CD4-positive, alpha-beta T cell (primary cell): ENCODE measurements at regions not wholly inside any gene's neighbourhood (a gene's known extent, or its start where the extent isn't known, plus 50 kb on each side); places are given as distances from the start of the nearest gene placed in this dataset.
"Not testable (repeated sequence)": the region's sequence is repeated elsewhere in the genome, so short reads cannot be mapped to it uniquely, and the experiment has no call there.

ENCODE experiments used
- ATAC-seq: fragments of 200-7000 bp; cut with Tn5 transposase; one replicate; pipeline ENCODE4 v1.10.0; 2022; ENCODE audit warnings: mild to moderate bottlenecking; ENCODE audit not compliant: poor library complexity
- CTCF ChIA-PET: fragments of 350-600 bp; sonication (Branson Sonifier 250); formaldehyde crosslinking; loops from one replicate; lab custom pipeline; 2021; ENCODE audit warnings: antibody characterized with exemption, inconsistent platforms; lab: Charles Lee
- POLR2A ChIA-PET: fragments of 350-600 bp; sonication (Branson Sonifier 250); formaldehyde crosslinking; loops from one replicate; lab custom pipeline; 2021; ENCODE audit warnings: antibody characterized with exemption, inconsistent platforms; lab: Charles Lee
- DNase-seq, 14 experiments: peaks; one replicate each; pipeline ENCODE4 v3.0.0-alpha.2; 2013 to 2020; ENCODE audit warnings: mixed read lengths in 2 of 14
- H3K27ac ChIP-seq, 2 donors: one replicate each; pipeline versions ENCODE4 v1.5.1 to v1.7.0; 2013; ENCODE audit warnings: low read length in 2 of 2, low read depth in 1 of 2, mild to moderate bottlenecking in 1 of 2
- H3K27me3 ChIP-seq, 2 experiments: 1 replicate in 1 of 2; 2 replicates in 1 of 2; pipeline versions ENCODE4 v1.6.1 to v1.7.0; 2013; ENCODE audit warnings: low read length in 2 of 2, control low read depth in 1 of 2, mild to moderate bottlenecking in 1 of 2, moderate library complexity in 1 of 2; ENCODE audit not compliant: insufficient read depth in 2 of 2, control insufficient read depth in 1 of 2
- H3K36me3 ChIP-seq: one replicate; pipeline ENCODE4 v1.6.1; 2013; ENCODE audit warnings: low read length, control low read depth; ENCODE audit not compliant: insufficient read depth
- H3K4me1 ChIP-seq: one replicate; pipeline ENCODE4 v1.6.1; 2013; ENCODE audit warnings: low read length, control low read depth; ENCODE audit not compliant: insufficient read depth
- H3K4me3 ChIP-seq: one replicate; pipeline ENCODE4 v1.5.1; 2013; ENCODE audit warnings: mild to moderate bottlenecking, low read length, moderate library complexity
- H3K9me3 ChIP-seq, 2 experiments: 1 replicate in 1 of 2; 2 replicates in 1 of 2; pipeline versions ENCODE4 v1.6.1 to v1.7.0; 2013; ENCODE audit warnings: low read length in 2 of 2, mild to moderate bottlenecking in 2 of 2, control low read depth in 1 of 2, moderate library complexity in 1 of 2; ENCODE audit not compliant: control insufficient read depth in 1 of 2, insufficient read depth in 1 of 2
- H3K27ac Mint-ChIP-seq: one replicate; pipeline ENCODE4 v1.8.0; 2020; ENCODE audit warnings: mixed read lengths
- H3K27me3 Mint-ChIP-seq: one replicate; pipeline ENCODE4 v1.8.0; 2021; ENCODE audit warnings: mixed read lengths
- H3K36me3 Mint-ChIP-seq: one replicate; pipeline ENCODE4 v1.8.0; 2021; ENCODE audit warnings: low read depth, mixed read lengths
- H3K4me1 Mint-ChIP-seq: one replicate; pipeline ENCODE4 v1.8.0; 2021; ENCODE audit warnings: low read depth, mixed read lengths
- H3K4me3 Mint-ChIP-seq: one replicate; pipeline ENCODE4 v1.8.0; 2020; ENCODE audit warnings: mild to moderate bottlenecking, mixed read lengths
- H3K9me3 Mint-ChIP-seq: one replicate; pipeline ENCODE4 v1.8.0; 2020; ENCODE audit warnings: mixed read lengths
- intact Hi-C, 2 experiments: fragments of 100-400 bp; cut with DNase I in 1 of 2; cut with micrococcal nuclease in 1 of 2; formaldehyde crosslinking; loops; one replicate each; pipeline versions ENCODE4 v1.15.1 to v1.9.0; 2023 to 2025; cut with DNase I, micrococcal nuclease
- TF ChIP-seq, protein P1 (sequence below): fragments of 200-600 bp; IDR thresholded peaks from one replicate; pipeline ENCODE4 v1.8.0; 2022; ENCODE audit warnings: antibody characterized with exemption, mild to moderate bottlenecking

DNA sequence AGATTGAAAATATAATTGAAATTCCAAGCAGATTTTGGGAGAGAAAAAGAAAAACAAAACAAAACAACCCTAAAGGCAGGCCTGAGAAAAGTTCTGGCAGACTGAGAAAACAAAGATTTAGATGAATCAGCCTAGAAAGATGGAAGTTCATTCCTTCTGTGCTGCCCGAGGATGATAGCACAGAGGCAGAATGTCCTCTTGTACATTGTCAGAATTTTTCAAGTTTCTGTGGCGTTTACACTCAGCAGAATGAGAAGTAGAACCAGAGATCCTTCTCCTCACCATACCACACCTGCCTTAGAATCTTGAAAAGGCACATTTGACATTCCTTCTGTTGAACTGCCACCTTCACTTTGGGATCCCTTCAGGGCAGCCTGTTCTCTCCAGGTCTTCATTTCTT, 62.5 kb upstream of the IZUMO1R start:
- peaks cover 0 to 10% of the 10 kb centered on the region in 2 experiments for H3K9me3 ChIP-seq
- Mint-ChIP-seq H3K36me3 (no peaks in the 10 kb centered on the region), H3K4me1 (no peaks in the 10 kb centered on the region), H3K9me3 (peaks cover 2% of the 10 kb centered on the region), H3K27ac (no peak overlapping the region), H3K27me3 (no peaks in the 10 kb centered on the region), H3K4me3 (no peak overlapping the region)
- H3K36me3 ChIP-seq: no peaks in the 10 kb centered on the region
- ChIA-PET CTCF (no interaction called here), POLR2A (no interaction called here)
- TF ChIP-seq, protein P1, sequence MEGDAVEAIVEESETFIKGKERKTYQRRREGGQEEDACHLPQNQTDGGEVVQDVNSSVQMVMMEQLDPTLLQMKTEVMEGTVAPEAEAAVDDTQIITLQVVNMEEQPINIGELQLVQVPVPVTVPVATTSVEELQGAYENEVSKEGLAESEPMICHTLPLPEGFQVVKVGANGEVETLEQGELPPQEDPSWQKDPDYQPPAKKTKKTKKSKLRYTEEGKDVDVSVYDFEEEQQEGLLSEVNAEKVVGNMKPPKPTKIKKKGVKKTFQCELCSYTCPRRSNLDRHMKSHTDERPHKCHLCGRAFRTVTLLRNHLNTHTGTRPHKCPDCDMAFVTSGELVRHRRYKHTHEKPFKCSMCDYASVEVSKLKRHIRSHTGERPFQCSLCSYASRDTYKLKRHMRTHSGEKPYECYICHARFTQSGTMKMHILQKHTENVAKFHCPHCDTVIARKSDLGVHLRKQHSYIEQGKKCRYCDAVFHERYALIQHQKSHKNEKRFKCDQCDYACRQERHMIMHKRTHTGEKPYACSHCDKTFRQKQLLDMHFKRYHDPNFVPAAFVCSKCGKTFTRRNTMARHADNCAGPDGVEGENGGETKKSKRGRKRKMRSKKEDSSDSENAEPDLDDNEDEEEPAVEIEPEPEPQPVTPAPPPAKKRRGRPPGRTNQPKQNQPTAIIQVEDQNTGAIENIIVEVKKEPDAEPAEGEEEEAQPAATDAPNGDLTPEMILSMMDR: no peak
- no peak overlapping the region for H3K27ac ChIP-seq
- DNase-seq (no peak), ATAC-seq (no peak)
- no peaks in the 10 kb centered on the region for H3K27me3 ChIP-seq
- no peak overlapping the region for H3K4me3 ChIP-seq
- H3K4me1 ChIP-seq: no peaks in the 10 kb centered on the region
- intact Hi-C loops: no loop called here

DNA sequence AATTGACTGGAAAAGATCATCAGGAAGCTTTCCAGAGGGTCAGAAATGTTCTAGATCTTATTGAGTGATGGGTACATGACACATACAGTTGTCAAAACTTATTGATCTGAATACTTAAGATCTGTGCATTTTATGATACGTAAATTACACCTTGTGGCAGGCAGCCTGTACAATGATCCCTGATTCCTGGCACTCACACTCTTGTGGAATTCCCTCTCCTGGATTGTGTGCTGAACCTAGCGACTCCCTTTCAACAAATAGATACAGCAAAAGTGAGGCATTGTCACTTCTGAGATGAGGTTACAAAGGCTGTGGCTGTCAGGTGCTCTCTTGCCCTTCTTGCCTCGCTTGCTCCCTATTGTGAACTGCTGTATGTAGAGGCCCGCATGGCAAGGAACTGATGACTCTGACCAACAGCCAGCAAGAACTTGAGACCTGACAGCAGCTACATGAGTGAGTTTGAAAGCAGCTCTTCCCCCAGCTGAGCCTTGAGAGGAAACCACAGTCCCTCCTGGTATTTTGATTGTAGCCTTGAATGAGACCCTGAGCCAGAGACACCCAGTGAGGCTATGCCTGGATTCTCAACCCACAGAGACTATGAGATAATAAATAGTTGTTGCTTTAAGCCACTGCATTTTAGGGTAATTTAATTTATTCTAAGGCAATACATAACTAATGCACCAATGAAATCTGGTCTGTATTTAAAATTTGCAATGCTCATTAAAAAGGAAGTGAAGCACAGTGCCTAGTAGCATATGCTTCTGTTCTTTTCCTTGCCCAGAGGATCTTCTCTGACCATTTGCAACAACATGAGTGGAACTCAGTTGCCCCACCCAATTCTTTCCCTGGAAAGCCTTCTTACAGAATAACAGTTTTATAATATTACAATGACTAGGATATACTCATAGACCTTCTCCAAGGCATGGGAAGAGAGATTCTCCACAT, 60.5 kb upstream of the IZUMO1R start:
- Mint-ChIP-seq H3K27ac (no peak overlapping the region), H3K4me3 (no peak overlapping the region), H3K4me1 (no peaks in the 10 kb centered on the region), H3K36me3 (no peaks in the 10 kb centered on the region), H3K27me3 (no peaks in the 10 kb centered on the region), H3K9me3 (peaks cover 2% of the 10 kb centered on the region)
- TF ChIP-seq, protein P1: no peak
- Histone ChIP-seq H3K4me1 (no peaks in the 10 kb centered on the region), H3K36me3 (no peaks in the 10 kb centered on the region), H3K9me3 (peaks cover 0 to 7% of the 10 kb centered on the region in 2 experiments), H3K4me3 (no peak overlapping the region), H3K27ac (no peak overlapping the region), H3K27me3 (no peaks in the 10 kb centered on the region)
- intact Hi-C loops: no loop called here
- DNase-seq: no peak
- POLR2A ChIA-PET: no interaction called here
- no peak for ATAC-seq
- CTCF ChIA-PET: no interaction called here

DNA sequence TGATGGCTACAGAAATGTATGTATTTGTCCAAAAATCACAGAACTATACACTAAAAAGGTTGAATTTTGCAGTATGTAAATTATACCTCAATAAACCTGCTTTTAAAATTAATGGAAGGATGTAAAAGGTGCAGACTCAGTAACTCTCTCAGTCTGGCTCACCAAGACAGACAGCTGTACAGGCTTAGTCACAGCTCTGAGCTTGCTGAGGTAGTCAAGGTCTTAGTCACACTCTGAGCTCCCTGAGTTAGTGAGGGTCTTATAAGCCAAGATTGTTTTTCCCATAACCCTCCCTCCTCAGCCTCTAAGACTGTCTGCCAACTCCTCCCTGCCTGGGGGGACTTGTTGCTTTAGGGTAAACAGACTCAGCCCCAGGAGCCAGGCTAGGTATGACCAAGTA, 59.3 kb upstream of the IZUMO1R start:
- no peak overlapping the region for H3K27ac ChIP-seq
- POLR2A ChIA-PET: no interaction called here
- no peaks in the 10 kb centered on the region for H3K4me1 ChIP-seq
- H3K9me3 ChIP-seq: peaks cover 0 to 7% of the 10 kb centered on the region in 2 experiments
- Mint-ChIP-seq H3K27ac (no peak overlapping the region), H3K27me3 (no peaks in the 10 kb centered on the region), H3K9me3 (peaks cover 4% of the 10 kb centered on the region), H3K4me1 (no peaks in the 10 kb centered on the region), H3K36me3 (no peaks in the 10 kb centered on the region), H3K4me3 (no peak overlapping the region)
- TF ChIP-seq, protein P1: no peak
- no peaks in the 10 kb centered on the region for H3K27me3 ChIP-seq
- H3K4me3 ChIP-seq: no peak overlapping the region
- H3K36me3 ChIP-seq: no peaks in the 10 kb centered on the region
- DNase-seq (no peak), ATAC-seq (no peak)
- intact Hi-C loops: no loop called here
- CTCF ChIA-PET: no interaction called here

DNA sequence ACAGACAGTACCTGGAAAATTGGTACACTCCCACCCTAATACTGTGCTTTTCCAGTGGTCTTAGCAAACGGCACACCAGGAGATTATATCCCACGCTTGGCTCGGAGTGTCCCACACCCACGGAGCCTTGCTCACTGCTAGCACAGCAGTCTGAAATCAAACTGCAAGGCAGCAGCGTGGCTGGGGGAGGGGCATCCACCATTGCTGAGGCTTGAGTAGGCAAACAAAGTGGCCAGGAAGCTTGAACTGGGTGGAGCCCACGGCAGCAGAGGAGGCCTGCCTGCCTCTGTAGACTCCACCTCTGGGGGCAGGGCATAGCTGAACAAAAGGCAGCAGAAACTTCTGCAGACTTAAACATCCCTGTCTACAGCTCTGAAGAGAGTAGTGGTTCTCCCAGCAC, 56.1 kb upstream of the IZUMO1R start:
- DNase-seq, H3K27me3 ChIP-seq, H3K4me1 ChIP-seq, H3K9me3 ChIP-seq, H3K4me3 ChIP-seq, ATAC-seq, POLR2A ChIA-PET, H3K36me3 ChIP-seq, H3K27ac Mint-ChIP-seq, H3K4me1 Mint-ChIP-seq, H3K9me3 Mint-ChIP-seq, H3K36me3 Mint-ChIP-seq, H3K27me3 Mint-ChIP-seq, H3K4me3 Mint-ChIP-seq, H3K27ac ChIP-seq, intact Hi-C loops: not testable (repeated sequence)
- CTCF ChIA-PET: interaction anchor here (0.6 kb wide), 1 partner anchor 18 kb away, joined by 3 read pairs; no protein-coding TSS in a partner anchor
